Pancreas (tissue), 10 donors: ENCODE measurements at regions not wholly inside any gene's neighbourhood (a gene's known extent, or its start where the extent isn't known, plus 50 kb on each side); places are given as distances from the start of the nearest gene placed in this dataset.

ENCODE experiments used
- ATAC-seq, 4 donors: fragments of 200-7000 bp; cut with Tn5 transposase; one replicate each; pipeline versions ENCODE4 v1.8.0 to v1.9.1; 2020; ENCODE audit warnings: mild to moderate bottlenecking in 4 of 4, moderate library complexity in 4 of 4
- DNase-seq, 6 donors: peaks; one replicate each; pipeline ENCODE4 v3.0.0-alpha.2; 2020
- FAIRE-seq: peaks from 2 replicates; lab custom pipeline; 2012; peaks lifted over from hg19 to GRCh38; lab: Jason Lieb, UNC
- H3K27ac ChIP-seq, 4 donors: fragments of 200-600 bp; sonication (generic); 1 replicate in 3 of 4; 2 replicates in 1 of 4; pipeline versions ENCODE4 v1.5.0 to v1.8.0; 2020
- H3K27me3 ChIP-seq, 4 donors: fragments of 200-600 bp; one replicate each; pipeline ENCODE4 v1.8.0; 2021
- H3K36me3 ChIP-seq, 3 donors: fragments of 200-600 bp; sonication (generic) in 1 of 3; one replicate each; pipeline versions ENCODE4 v1.5.0 to v1.8.0; 2020 to 2021
- H3K4me1 ChIP-seq, 3 donors: fragments of 200-600 bp; one replicate each; pipeline ENCODE4 v1.8.0; 2021
- H3K4me3 ChIP-seq, 4 donors: fragments of 200-600 bp; sonication (generic) in 2 of 4; one replicate each; pipeline versions ENCODE4 v1.5.0 to v1.8.0; 2020 to 2021
- H3K9me3 ChIP-seq, 4 donors: fragments of 200-600 bp; one replicate each; pipeline ENCODE4 v1.8.0; 2021
- CTCF ChIP-seq, 4 donors: fragments of 200-600 bp; sonication (generic) in 3 of 4; IDR thresholded peaks; one replicate each; pipeline versions ENCODE4 v1.5.0 to v1.8.0; 2021; ENCODE audit warnings: antibody characterized with exemption in 4 of 4
- WGBS, 2 donors: extraction: QIAGEN DNeasy Blood & Tissue Kit; methylation state at CpG; one replicate each; pipeline ENCODE4 v1.1.7; 2013; 5-methylcytosine and 5-hydroxymethylcytosine counted together
- intact Hi-C, 3 donors: fragments of 100-400 bp; cut with DNase I; formaldehyde crosslinking; loops; one replicate each; pipeline versions ENCODE4 v1.11.1 to v1.14.2; 2022
- donor health status: healthy with polysubstance abuse.
- donor health status: DM: no; HTN: no; CAD: no; lungs with moderate emphysema.
- donor health status: DM: no; HTN: no; CAD: no.
- donor health status: control.
- donor health status: control.
- donor health status: Bipolar disorder and iron deficiency.
- donor health status: DM: yes; HTN: yes; CAD: no.
- donor health status: DM: no; HTN: no; CAD: no.
- donor health status: DM: no; HTN: no; CAD: no.
- donor health status: DM: yes; HTN: yes; CAD: no.

- Histone ChIP-seq H3K27me3 (no peaks in the 10 kb centered on the region), H3K9me3 (no peaks in the 10 kb centered on the region), H3K4me3 (no peak overlapping the region), H3K27ac (no peak overlapping the region), H3K36me3 (no peaks in the 10 kb centered on the region), H3K4me1 (no peaks in the 10 kb centered on the region)
- no peak for ATAC-seq
- DNase-seq: no peak
- TF ChIP-seq CTCF (IDR thresholded peaks at IDR 0.05): no peak
- 24 to 27% methylated on average over 1 of the region's 1 CpG for WGBS, 2 donors
- intact Hi-C loops: no loop called here
- no peak for FAIRE-seq
Measured at GRCh38 chr18:40243607-40244006, 1711.4 kb upstream of the PIK3C3 start.

- DNase-seq: no peak
- WGBS, 2 donors: 41 to 44% methylated on average over 6 of the region's 6 CpGs
- Histone ChIP-seq H3K36me3 (no peaks in the 10 kb centered on the region), H3K27me3 (no peaks in the 10 kb centered on the region), H3K9me3 (no peaks in the 10 kb centered on the region), H3K4me1 (no peaks in the 10 kb centered on the region), H3K4me3 (no peak overlapping the region), H3K27ac (no peak overlapping the region)
- ATAC-seq: no peak
- FAIRE-seq: no peak
- TF ChIP-seq CTCF (IDR thresholded peaks at IDR 0.05): no peak
- intact Hi-C loops: no loop called here
Measured at GRCh38 chr18:40235836-40236235, 1719.2 kb upstream of the PIK3C3 start.

- intact Hi-C loops: no loop called here
- Histone ChIP-seq H3K4me1 (no peaks in the 10 kb centered on the region), H3K4me3 (no peak overlapping the region), H3K27ac (no peak overlapping the region), H3K27me3 (no peaks in the 10 kb centered on the region), H3K36me3 (no peaks in the 10 kb centered on the region), H3K9me3 (no peaks in the 10 kb centered on the region)
- no peak for FAIRE-seq
- 55 to 63% methylated on average over 2 of the region's 2 CpGs for WGBS, 2 donors
- no peak for DNase-seq
- ATAC-seq: no peak
- TF ChIP-seq CTCF (IDR thresholded peaks at IDR 0.05): no peak
Measured at GRCh38 chr18:40235323-40235722, 1719.7 kb upstream of the PIK3C3 start.

- DNase-seq (no peak), FAIRE-seq (no peak), ATAC-seq (no peak)
- H3K4me1 ChIP-seq: no peaks in the 10 kb centered on the region
- no peak overlapping the region for H3K4me3 ChIP-seq
- no peak overlapping the region for H3K27ac ChIP-seq
- no peaks in the 10 kb centered on the region for H3K36me3 ChIP-seq
- intact Hi-C loops: no loop called here
- no peaks in the 10 kb centered on the region for H3K9me3 ChIP-seq
- H3K27me3 ChIP-seq: no peaks in the 10 kb centered on the region
- no peak for TF ChIP-seq CTCF (IDR thresholded peaks at IDR 0.05)
Measured at GRCh38 chr18:40233931-40234616, 1721.0 kb upstream of the PIK3C3 start.

GRCh38 chr18:40222776-40223175 is 1732.3 kb upstream of the PIK3C3 start:
- Histone ChIP-seq H3K4me1 (no peaks in the 10 kb centered on the region), H3K36me3 (no peaks in the 10 kb centered on the region), H3K27me3 (no peaks in the 10 kb centered on the region), H3K4me3 (no peak overlapping the region), H3K9me3 (no peaks in the 10 kb centered on the region), H3K27ac (no peak overlapping the region)
- FAIRE-seq (no peak), ATAC-seq (no peak), DNase-seq (no peak)
- TF ChIP-seq CTCF (IDR thresholded peaks at IDR 0.05): no peak
- intact Hi-C loops: no loop called here
- 41 to 61% methylated on average over 1 of the region's 1 CpG for WGBS, 2 donors
